Prostate gland (tissue), 2 donors: ENCODE measurements at regions not wholly inside any gene's neighbourhood (a gene's known extent, or its start where the extent isn't known, plus 50 kb on each side); places are given as distances from the start of the nearest gene placed in this dataset.

Experiments used
- DNase-seq: peaks from one replicate; pipeline ENCODE4 v3.0.0-alpha.2; 2019; ENCODE audit warnings: low spot score
- H3K27ac ChIP-seq, 2 donors: fragments of 200-600 bp; sonication (generic); 2 replicates each; pipeline ENCODE4 v1.5.1; 2017 to 2019
- H3K27me3 ChIP-seq: fragments of 200-600 bp; sonication (generic); replicated peaks from 2 replicates; pipeline ENCODE4 v1.5.1; 2019; ENCODE audit not compliant: insufficient read depth
- H3K36me3 ChIP-seq, 2 donors: fragments of 200-600 bp; sonication (generic); 1 replicate in 1 of 2; 2 replicates in 1 of 2; pipeline versions ENCODE4 v1.5.1 to v1.8.1; 2017 to 2019
- H3K4me1 ChIP-seq: fragments of 200-600 bp; sonication (generic); replicated peaks from 2 replicates; pipeline ENCODE4 v1.5.1; 2019
- H3K4me3 ChIP-seq, 2 donors: fragments of 200-600 bp; sonication (generic); 2 replicates each; pipeline ENCODE4 v1.5.1; 2017 to 2019
- H3K9me3 ChIP-seq: fragments of 200-600 bp; sonication (generic); 2 replicates; pipeline ENCODE4 v1.5.1; 2017
- CTCF ChIP-seq, 4 experiments: fragments of 200-600 bp in 2 of 4; fragments of 450-650 bp in 2 of 4; sonication (generic) in 2 of 4; IDR thresholded peaks; 1 replicate in 3 of 4; 2 replicates in 1 of 4; pipeline ENCODE4 v1.5.1; 2016 to 2019; ENCODE audit warnings: antibody characterized with exemption in 4 of 4, mild to moderate bottlenecking in 2 of 4, moderate library complexity in 2 of 4
- POLR2A ChIP-seq: fragments of 450-650 bp; IDR thresholded peaks from one replicate; pipeline ENCODE4 v1.6.1; 2016; ENCODE audit warnings: antibody characterized with exemption, mild to moderate bottlenecking
- POLR2AphosphoS5 ChIP-seq: sonication (generic); formaldehyde crosslinking; IDR thresholded peaks from one replicate; pipeline ENCODE4 v1.6.1; 2017; ENCODE audit warnings: antibody characterized with exemption
- WGBS: methylation state at CpG from one replicate; pipeline ENCODE4 v1.1.5; 2018; 5-methylcytosine and 5-hydroxymethylcytosine counted together
- intact Hi-C: fragments of 100-400 bp; cut with DNase I; formaldehyde crosslinking; loops from one replicate; pipeline ENCODE4 v1.14.2; 2022

GRCh38 chr20:41989935-41990635 is 371.9 kb upstream of the CHD6 start:
- Histone ChIP-seq H3K36me3 (no peaks in the 10 kb centered on the region), H3K27me3 (no peaks in the 10 kb centered on the region), H3K4me1 (no peaks in the 10 kb centered on the region), H3K27ac (no peak overlapping the region), H3K9me3 (no peaks in the 10 kb centered on the region), H3K4me3 (no peak overlapping the region)
- WGBS, result 33% methylated on average over 10 of the region's 10 CpGs
- intact Hi-C loops, result no loop called here
- TF ChIP-seq POLR2A (no peak), CTCF (IDR thresholded peaks at IDR 0.05) (no peak), POLR2AphosphoS5 (no peak)
- DNase-seq, result no peak

GRCh38 chr20:41989039-41989679 is 371.0 kb upstream of the CHD6 start:
- H3K4me1 ChIP-seq, result no peaks in the 10 kb centered on the region
- no peak overlapping the region for H3K27ac ChIP-seq
- intact Hi-C loops, result no loop called here
- no peaks in the 10 kb centered on the region for H3K9me3 ChIP-seq
- no peaks in the 10 kb centered on the region for H3K36me3 ChIP-seq
- no peak for DNase-seq
- no peak overlapping the region for H3K4me3 ChIP-seq
- WGBS, result 93% methylated on average over 3 of the region's 3 CpGs
- no peak for TF ChIP-seq CTCF (IDR thresholded peaks at IDR 0.05)
- TF ChIP-seq POLR2A, result no peak
- TF ChIP-seq POLR2AphosphoS5, result no peak
- H3K27me3 ChIP-seq, result no peaks in the 10 kb centered on the region

- intact Hi-C loops, result no loop called here
- Histone ChIP-seq H3K27me3 (no peaks in the 10 kb centered on the region), H3K27ac (no peak overlapping the region), H3K4me1 (no peaks in the 10 kb centered on the region), H3K4me3 (no peak overlapping the region), H3K36me3 (no peaks in the 10 kb centered on the region), H3K9me3 (no peaks in the 10 kb centered on the region)
- 83% methylated on average over 2 of the region's 2 CpGs for WGBS
- DNase-seq, result no peak
- TF ChIP-seq CTCF (IDR thresholded peaks at IDR 0.05), result no peak
- TF ChIP-seq POLR2A, result no peak
- TF ChIP-seq POLR2AphosphoS5, result no peak
Observed at GRCh38 chr20:41984031-41984430, 365.9 kb upstream of the CHD6 start.

- no peaks in the 10 kb centered on the region for H3K4me1 ChIP-seq
- no peak overlapping the region for H3K27ac ChIP-seq
- TF ChIP-seq POLR2AphosphoS5, result no peak
- no peak for TF ChIP-seq CTCF (IDR thresholded peaks at IDR 0.05)
- TF ChIP-seq POLR2A, result no peak
- no peaks in the 10 kb centered on the region for H3K27me3 ChIP-seq
- 91% methylated on average over 4 of the region's 4 CpGs for WGBS
- H3K4me3 ChIP-seq, result no peak overlapping the region
- no peaks in the 10 kb centered on the region for H3K36me3 ChIP-seq
- DNase-seq, result no peak
- intact Hi-C loops, result no loop called here
- no peaks in the 10 kb centered on the region for H3K9me3 ChIP-seq
Observed at GRCh38 chr20:41983159-41983558, 365.0 kb upstream of the CHD6 start.

GRCh38 chr20:41981746-41982145 is 363.6 kb upstream of the CHD6 start:
- Histone ChIP-seq H3K9me3 (no peaks in the 10 kb centered on the region), H3K36me3 (no peaks in the 10 kb centered on the region), H3K4me3 (no peak overlapping the region), H3K27ac (no peak overlapping the region), H3K4me1 (no peaks in the 10 kb centered on the region), H3K27me3 (no peaks in the 10 kb centered on the region)
- no peak for DNase-seq
- TF ChIP-seq CTCF (IDR thresholded peaks at IDR 0.05) (no peak), POLR2A (no peak), POLR2AphosphoS5 (no peak)
- WGBS, result 96% methylated on average over 3 of the region's 3 CpGs
- intact Hi-C loops, result no loop called here
